ENCODE measurements at regions not wholly inside any gene's neighbourhood (a gene's known extent, or its start where the extent isn't known, plus 50 kb on each side); places are given as distances from the start of the nearest gene placed in this dataset.

DNA sequence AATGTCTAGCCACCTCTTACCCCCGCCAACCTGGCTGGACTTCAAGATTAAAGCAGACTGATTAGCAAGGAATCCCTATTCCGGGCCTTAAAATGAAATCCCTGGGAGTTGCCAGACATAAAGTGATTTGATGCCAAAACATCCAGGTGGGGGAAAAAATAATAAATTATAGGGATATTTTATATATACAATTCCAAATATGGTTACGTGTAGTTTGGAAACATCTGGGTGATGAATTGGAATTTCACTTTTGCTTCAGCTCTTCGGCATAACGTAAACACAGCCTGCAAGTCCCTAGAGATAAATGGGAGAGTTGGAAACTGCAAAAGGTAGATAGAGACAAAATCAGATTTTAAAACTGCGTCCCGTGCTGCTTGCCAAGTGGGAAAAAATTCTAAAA is 545.5 kb upstream of the MDFIC2 start:
- ATAC-seq: no peak
- Histone ChIP-seq H3F3A (ENCODE audit: low read length, unreplicated experiment) (no peaks in the 10 kb centered on the region), H3K79me2 (ENCODE audit: low read length) (no peaks in the 10 kb centered on the region), H3K27ac (ENCODE audit: low read length) (peak overlapping the region; percentile 81), H3K4me1 (ENCODE audit: insufficient read depth, low read length) (peaks cover 41% of the 10 kb centered on the region), H3K27me3 (ENCODE audit: low read length) (no peaks in the 10 kb centered on the region), H3K9me2 (replicated peaks; ENCODE audit: low read length) (no peaks in the 10 kb centered on the region), H3K9me3 (ENCODE audit: low read length) (no peaks in the 10 kb centered on the region), H3K4me2 (ENCODE audit: low read length) (peak overlapping the region; percentile 2; the same call in 1 of the 2 replicates), H4K20me1 (ENCODE audit: low read length) (no peaks in the 10 kb centered on the region), H3K9ac (ENCODE audit: low read length) (peak overlapping the region; percentile 46; the same call in 1 of the 2 replicates), H3K4me3 (ENCODE audit: low read length) (no peak overlapping the region), H2AFZ (ENCODE audit: low read length) (no peak overlapping the region), H3K36me3 (ENCODE audit: low read depth, low read length) (no peaks in the 10 kb centered on the region)
- intact Hi-C loops (cut with micrococcal nuclease): no loop called here
- DNase-seq: no peak
- no TSS peak for BruUV-seq (replicated peaks)
- TF ChIP-seq EZH2 (IDR thresholded peaks at IDR 0.05; ENCODE audit: low read length, unreplicated experiment) (no peak), EZH2phosphoT487 (IDR thresholded peaks at IDR 0.05; ENCODE audit: borderline replicate concordance, low read length) (no peak)
- TF ChIP-seq, protein P1, sequence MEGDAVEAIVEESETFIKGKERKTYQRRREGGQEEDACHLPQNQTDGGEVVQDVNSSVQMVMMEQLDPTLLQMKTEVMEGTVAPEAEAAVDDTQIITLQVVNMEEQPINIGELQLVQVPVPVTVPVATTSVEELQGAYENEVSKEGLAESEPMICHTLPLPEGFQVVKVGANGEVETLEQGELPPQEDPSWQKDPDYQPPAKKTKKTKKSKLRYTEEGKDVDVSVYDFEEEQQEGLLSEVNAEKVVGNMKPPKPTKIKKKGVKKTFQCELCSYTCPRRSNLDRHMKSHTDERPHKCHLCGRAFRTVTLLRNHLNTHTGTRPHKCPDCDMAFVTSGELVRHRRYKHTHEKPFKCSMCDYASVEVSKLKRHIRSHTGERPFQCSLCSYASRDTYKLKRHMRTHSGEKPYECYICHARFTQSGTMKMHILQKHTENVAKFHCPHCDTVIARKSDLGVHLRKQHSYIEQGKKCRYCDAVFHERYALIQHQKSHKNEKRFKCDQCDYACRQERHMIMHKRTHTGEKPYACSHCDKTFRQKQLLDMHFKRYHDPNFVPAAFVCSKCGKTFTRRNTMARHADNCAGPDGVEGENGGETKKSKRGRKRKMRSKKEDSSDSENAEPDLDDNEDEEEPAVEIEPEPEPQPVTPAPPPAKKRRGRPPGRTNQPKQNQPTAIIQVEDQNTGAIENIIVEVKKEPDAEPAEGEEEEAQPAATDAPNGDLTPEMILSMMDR (conservative IDR thresholded peaks at IDR 0.05; ENCODE audit: low read depth, low read length): no peak
- POLR2A ChIA-PET (ENCODE audit: unreplicated experiment): no interaction called here
- CTCF ChIA-PET: no interaction called here

DNA sequence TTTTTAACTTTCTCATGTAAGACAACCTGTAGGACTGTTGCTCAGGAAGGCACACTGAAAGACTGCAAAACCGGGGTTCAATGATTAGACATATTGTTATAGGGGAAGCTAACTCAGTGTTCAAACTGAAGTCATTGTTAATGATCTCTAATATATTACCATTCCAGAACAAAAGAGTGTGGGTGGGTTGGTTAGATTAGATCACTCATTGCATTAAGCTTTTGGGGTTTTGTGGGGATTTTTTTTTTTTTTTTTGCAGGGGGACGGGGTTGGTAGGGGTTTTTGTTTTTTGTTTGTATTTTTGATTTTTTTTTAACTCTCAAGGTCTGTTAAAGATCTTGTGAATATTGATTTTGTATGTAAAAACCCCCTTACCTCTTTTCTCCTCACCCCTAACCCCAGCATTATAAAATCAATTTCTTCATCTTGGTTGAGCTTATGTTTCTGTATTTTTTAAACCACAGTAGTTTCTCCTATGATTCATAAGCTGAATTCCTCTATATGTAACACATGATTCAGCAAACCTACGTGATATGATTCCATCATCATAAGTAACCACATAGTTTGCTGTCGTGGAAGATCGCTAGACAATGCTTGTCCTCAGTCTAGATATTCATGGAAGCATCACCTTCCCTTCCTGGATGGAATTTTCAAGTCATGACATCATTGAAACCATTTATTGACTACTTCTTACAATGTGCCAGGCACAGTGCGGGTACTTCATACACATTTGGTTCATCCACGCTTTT is 544.1 kb upstream of the MDFIC2 start:
- H3K9me2 ChIP-seq (replicated peaks; ENCODE audit: low read length): no peaks in the 10 kb centered on the region
- TF ChIP-seq, protein P1 (conservative IDR thresholded peaks at IDR 0.05; ENCODE audit: low read depth, low read length): no peak
- intact Hi-C loops (cut with micrococcal nuclease): no loop called here
- ATAC-seq (peak; percentile 72), DNase-seq (peak; percentile 83)
- no peak overlapping the region for H3K4me3 ChIP-seq (ENCODE audit: low read length)
- H3K9me3 ChIP-seq (ENCODE audit: low read length): no peaks in the 10 kb centered on the region
- no peaks in the 10 kb centered on the region for H4K20me1 ChIP-seq (ENCODE audit: low read length)
- H3K4me1 ChIP-seq (ENCODE audit: insufficient read depth, low read length): peaks cover 37% of the 10 kb centered on the region
- peak overlapping the region; percentile 60 for H3K9ac ChIP-seq (ENCODE audit: low read length)
- no peaks in the 10 kb centered on the region for H3K36me3 ChIP-seq (ENCODE audit: low read depth, low read length)
- ChIA-PET POLR2A (ENCODE audit: unreplicated experiment) (no interaction called here), CTCF (interaction anchor here (0.5 kb wide), 1 partner anchor 179 kb away, joined by 3 read pairs; no protein-coding TSS in a partner anchor)
- no peak overlapping the region for H2AFZ ChIP-seq (ENCODE audit: low read length)
- peak overlapping the region; percentile 17; the same call in 1 of the 2 replicates for H3K4me2 ChIP-seq (ENCODE audit: low read length)
- no peaks in the 10 kb centered on the region for H3K27me3 ChIP-seq (ENCODE audit: low read length)
- no peaks in the 10 kb centered on the region for H3K79me2 ChIP-seq (ENCODE audit: low read length)
- no peaks in the 10 kb centered on the region for H3F3A ChIP-seq (ENCODE audit: low read length, unreplicated experiment)
- no TSS peak for BruUV-seq (replicated peaks)
- H3K27ac ChIP-seq (ENCODE audit: low read length): peak overlapping the region; percentile 81

DNA sequence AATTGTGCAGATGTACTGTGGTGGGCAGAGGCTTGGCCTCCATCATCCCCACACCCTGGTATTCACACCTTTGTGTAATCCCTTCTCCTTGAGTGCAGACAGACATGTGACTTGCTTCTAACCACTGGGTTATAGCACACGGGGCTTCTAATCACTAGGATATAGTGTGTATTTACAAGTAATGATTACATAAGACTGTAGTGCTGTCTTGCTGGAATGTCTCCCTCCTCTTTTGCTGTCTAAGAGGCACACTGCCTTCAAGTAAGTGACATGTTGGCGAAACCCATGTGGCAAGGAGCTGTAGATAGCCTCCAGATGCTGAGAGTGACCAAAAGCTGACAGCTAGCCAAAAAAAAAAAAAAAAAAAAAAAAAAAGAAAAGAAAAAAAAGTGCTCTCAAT is 542.7 kb upstream of the MDFIC2 start:
- Histone ChIP-seq H3K9me2 (replicated peaks; ENCODE audit: low read length) (no peaks in the 10 kb centered on the region), H4K20me1 (ENCODE audit: low read length) (no peaks in the 10 kb centered on the region), H3F3A (ENCODE audit: low read length, unreplicated experiment) (no peaks in the 10 kb centered on the region), H3K36me3 (ENCODE audit: low read depth, low read length) (no peaks in the 10 kb centered on the region), H3K4me2 (ENCODE audit: low read length) (no peak overlapping the region), H3K9ac (ENCODE audit: low read length) (no peak overlapping the region), H3K79me2 (ENCODE audit: low read length) (no peaks in the 10 kb centered on the region), H3K27ac (ENCODE audit: low read length) (no peak overlapping the region), H3K9me3 (ENCODE audit: low read length) (no peaks in the 10 kb centered on the region), H2AFZ (ENCODE audit: low read length) (no peak overlapping the region), H3K4me1 (ENCODE audit: insufficient read depth, low read length) (peaks cover 49% of the 10 kb centered on the region), H3K27me3 (ENCODE audit: low read length) (no peaks in the 10 kb centered on the region), H3K4me3 (ENCODE audit: low read length) (no peak overlapping the region)
- TF ChIP-seq EZH2phosphoT487 (IDR thresholded peaks at IDR 0.05; ENCODE audit: borderline replicate concordance, low read length): no peak
- no peak for TF ChIP-seq EZH2 (IDR thresholded peaks at IDR 0.05; ENCODE audit: low read length, unreplicated experiment)
- TF ChIP-seq, protein P1 (conservative IDR thresholded peaks at IDR 0.05; ENCODE audit: low read depth, low read length): no peak
- intact Hi-C loops (cut with micrococcal nuclease): no loop called here
- ChIA-PET POLR2A (ENCODE audit: unreplicated experiment) (no interaction called here), CTCF (no interaction called here)
- DNase-seq (no peak), ATAC-seq (no peak)
- BruUV-seq (replicated peaks): no TSS peak

All from PC-3 (cell line).